Tibial artery (tissue), 4 donors: ENCODE measurements at regions not wholly inside any gene's neighbourhood (a gene's known extent, or its start where the extent isn't known, plus 50 kb on each side); places are given as distances from the start of the nearest gene placed in this dataset.
A peak's percentile ranks its signal among the peaks of the same experiment; 100 is the strongest.

ENCODE experiments used
- DNase-seq, 2 donors: peaks; one replicate each; pipeline ENCODE4 v3.0.0-alpha.2; 2019
- H3K27ac ChIP-seq, 2 donors: fragments of 200-600 bp; sonication (generic) in 1 of 2; 1 replicate in 1 of 2; 2 replicates in 1 of 2; pipeline ENCODE4 v1.5.1; 2018 to 2019; ENCODE audit warnings: mild to moderate bottlenecking in 1 of 2
- H3K27me3 ChIP-seq, 2 donors: fragments of 200-600 bp; sonication (generic) in 1 of 2; one replicate each; pipeline versions ENCODE4 v1.5.1 to v1.6.0; 2016 to 2019
- H3K36me3 ChIP-seq, 3 donors: fragments of 200-600 bp; sonication (generic) in 2 of 3; one replicate each; pipeline ENCODE4 v1.5.1; 2016 to 2019; ENCODE audit warnings: mild to moderate bottlenecking in 2 of 3
- H3K4me1 ChIP-seq, 4 donors: fragments of 200-600 bp; sonication (generic) in 2 of 4; 1 replicate in 3 of 4; 2 replicates in 1 of 4; pipeline ENCODE4 v1.5.1; 2016 to 2019
- H3K4me3 ChIP-seq, 2 donors: fragments of 200-600 bp; sonication (generic) in 1 of 2; 1 replicate in 1 of 2; 2 replicates in 1 of 2; pipeline ENCODE4 v1.5.1; 2018 to 2019; ENCODE audit warnings: mild to moderate bottlenecking in 2 of 2
- H3K9me3 ChIP-seq, 3 donors: fragments of 200-600 bp; sonication (generic) in 1 of 3; one replicate each; pipeline ENCODE4 v1.5.1; 2016 to 2019
- CTCF ChIP-seq, 2 experiments: fragments of 200-600 bp in 1 of 2; fragments of 450-650 bp in 1 of 2; IDR thresholded peaks; one replicate each; pipeline ENCODE4 v1.5.1; 2017 to 2019; ENCODE audit warnings: antibody characterized with exemption in 2 of 2, mild to moderate bottlenecking in 1 of 2, moderate library complexity in 1 of 2
- intact Hi-C: fragments of 100-400 bp; cut with DNase I; formaldehyde crosslinking; loops from one replicate; pipeline ENCODE4 v1.15.0; 2023; ENCODE audit warnings: low total_unique reads

- TF ChIP-seq CTCF (IDR thresholded peaks at IDR 0.05) = no peak
- no peak overlapping the region for H3K27ac ChIP-seq
- no peaks in the 10 kb centered on the region for H3K27me3 ChIP-seq
- peaks cover 0 to 34% (median 4%) of the 10 kb centered on the region in 4 donors for H3K4me1 ChIP-seq
- intact Hi-C loops = no loop called here
- DNase-seq = no peak
- no peaks in the 10 kb centered on the region for H3K36me3 ChIP-seq
- H3K4me3 ChIP-seq = no peak overlapping the region
- H3K9me3 ChIP-seq = no peaks in the 10 kb centered on the region
Measured at GRCh38 chr2:138235041-138235440, 266.5 kb upstream of the SPOPL start.

- peaks cover 0 to 44% (median 7%) of the 10 kb centered on the region in 4 donors for H3K4me1 ChIP-seq
- H3K27ac ChIP-seq = no peak overlapping the region
- intact Hi-C loops = no loop called here
- no peak overlapping the region for H3K4me3 ChIP-seq
- no peaks in the 10 kb centered on the region for H3K9me3 ChIP-seq
- H3K27me3 ChIP-seq = no peaks in the 10 kb centered on the region
- H3K36me3 ChIP-seq = no peaks in the 10 kb centered on the region
- no peak for TF ChIP-seq CTCF (IDR thresholded peaks at IDR 0.05)
- no peak for DNase-seq
Measured at GRCh38 chr2:138236142-138236541, 265.4 kb upstream of the SPOPL start.

GRCh38 chr2:138237667-138238384 is 263.7 kb upstream of the SPOPL start:
- no peak overlapping the region for H3K27ac ChIP-seq
- no peak for DNase-seq

GRCh38 chr2:138238908-138239307 is 262.7 kb upstream of the SPOPL start:
- H3K4me3 ChIP-seq = no peak overlapping the region
- intact Hi-C loops = no loop called here
- H3K36me3 ChIP-seq = no peaks in the 10 kb centered on the region
- no peak for DNase-seq
- H3K9me3 ChIP-seq = no peaks in the 10 kb centered on the region
- peaks cover 0 to 62% (median 15%) of the 10 kb centered on the region in 4 donors for H3K4me1 ChIP-seq
- H3K27me3 ChIP-seq = no peaks in the 10 kb centered on the region
- H3K27ac ChIP-seq = peak overlapping the region; percentile 58 to 70
- no peak for TF ChIP-seq CTCF (IDR thresholded peaks at IDR 0.05)

More at GRCh38 chr2:138237667-138238384, 263.7 kb upstream of the SPOPL start:
- H3K27me3 ChIP-seq = no peaks in the 10 kb centered on the region
- intact Hi-C loops = no loop called here
- peaks cover 0 to 51% (median 9%) of the 10 kb centered on the region in 4 donors for H3K4me1 ChIP-seq
- no peaks in the 10 kb centered on the region for H3K36me3 ChIP-seq
- H3K9me3 ChIP-seq = no peaks in the 10 kb centered on the region
- H3K4me3 ChIP-seq = no peak overlapping the region
- no peak for TF ChIP-seq CTCF (IDR thresholded peaks at IDR 0.05)

GRCh38 chr2:138239902-138240491 is 261.6 kb upstream of the SPOPL start:
- no peak for DNase-seq
- Histone ChIP-seq H3K27ac (peak overlapping the region; percentile 58 to 70), H3K9me3 (no peaks in the 10 kb centered on the region), H3K4me3 (no peak overlapping the region), H3K27me3 (no peaks in the 10 kb centered on the region), H3K4me1 (peaks cover 0 to 73% (median 24%) of the 10 kb centered on the region in 4 donors), H3K36me3 (no peaks in the 10 kb centered on the region)
- intact Hi-C loops = no loop called here
- no peak for TF ChIP-seq CTCF (IDR thresholded peaks at IDR 0.05)
